HG03108 (cell line): ENCODE measurements at regions not wholly inside any gene's neighbourhood (a gene's known extent, or its start where the extent isn't known, plus 50 kb on each side); places are given as distances from the start of the nearest gene placed in this dataset.
"Not testable (repeated sequence)": the region's sequence is repeated elsewhere in the genome, so short reads cannot be mapped to it uniquely, and the experiment has no call there.

ENCODE experiments used
- ATAC-seq: cut with Tn5 transposase; IDR thresholded peaks from one replicate; pipeline ENCODE4 v1.9.1; 2021; ENCODE audit warnings: moderate library complexity; ENCODE audit not compliant: unreplicated experiment

- ATAC-seq = no peak
These were observed 66.0 kb upstream of the VIPR2 start for GRCh38 chr7:159210581-159211235.

GRCh38 chr7:159209429-159209828, 64.8 kb upstream of the VIPR2 start:
- no peak for ATAC-seq

GRCh38 chr7:159207951-159208350, 63.3 kb upstream of the VIPR2 start:
- no peak for ATAC-seq

GRCh38 chr7:159207393-159207792, 62.7 kb upstream of the VIPR2 start:
- no peak for ATAC-seq

DNA sequence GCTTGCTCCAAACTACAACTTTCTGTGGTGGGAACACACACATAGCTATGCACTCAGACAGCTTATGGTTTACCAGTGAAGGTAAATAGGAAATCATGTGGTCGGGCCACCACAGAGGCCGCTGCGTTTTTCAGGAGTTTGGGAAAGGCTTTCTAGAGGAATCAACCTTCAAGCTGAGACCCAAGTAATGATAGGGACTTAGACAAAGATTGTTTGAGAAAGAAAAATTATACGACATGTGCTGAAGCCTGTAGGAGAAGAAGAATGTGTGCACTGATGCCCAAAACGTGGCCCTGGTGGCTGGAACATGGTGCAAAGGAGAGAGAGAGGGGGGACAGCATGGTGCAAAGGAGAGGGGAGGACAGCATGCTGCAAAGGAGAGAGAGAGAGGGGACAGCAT, 61.2 kb upstream of the VIPR2 start:
- ATAC-seq = no peak

DNA sequence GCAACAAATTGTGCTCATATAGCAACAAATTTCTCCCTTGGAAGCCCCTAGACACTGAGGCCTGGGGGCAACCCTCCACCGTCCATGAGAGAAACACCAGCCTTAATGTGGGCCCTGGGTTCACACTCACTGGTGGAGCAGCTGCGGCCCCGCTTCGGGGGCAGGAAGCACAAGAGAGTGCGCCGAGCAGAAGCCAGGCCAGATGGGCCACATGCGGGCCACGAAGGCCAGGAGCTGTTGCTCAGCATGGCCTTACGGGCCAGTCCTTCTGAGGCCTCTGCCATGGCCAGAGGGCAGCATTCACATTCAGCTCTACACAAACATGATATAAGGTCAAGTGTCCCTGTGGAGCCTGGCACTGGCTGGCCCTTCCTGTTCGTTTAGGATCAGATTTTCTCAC, 60.0 kb upstream of the VIPR2 start:
- ATAC-seq = no peak

- ATAC-seq = not testable (repeated sequence)
These were observed 58.6 kb upstream of the VIPR2 start for GRCh38 chr7:159203253-159203652.

GRCh38 chr7:159201722-159202330, 57.2 kb upstream of the VIPR2 start:
- no peak for ATAC-seq

DNA sequence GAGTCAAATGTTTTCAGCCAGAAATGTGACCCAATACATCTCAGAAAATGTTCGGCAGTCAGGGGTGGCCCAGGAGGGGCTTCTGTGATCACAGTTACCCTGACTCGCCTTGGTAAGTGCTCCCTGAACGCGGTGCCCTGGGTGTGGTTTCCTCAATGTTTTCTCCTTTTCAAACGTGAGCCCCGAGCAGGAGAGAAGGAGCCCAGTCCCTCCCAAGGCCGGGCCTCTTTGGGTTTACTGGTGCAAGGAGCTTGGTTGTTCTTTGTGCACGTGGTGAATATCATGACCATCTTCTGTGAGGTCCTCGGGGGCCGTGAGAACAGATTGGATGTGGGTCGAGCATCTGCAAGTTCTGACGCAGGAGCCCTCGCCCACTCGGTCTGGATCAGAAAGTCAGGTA, 55.8 kb upstream of the VIPR2 start:
- no peak for ATAC-seq

- ATAC-seq = no peak
These were observed 53.5 kb upstream of the VIPR2 start for GRCh38 chr7:159198016-159198724.

- ATAC-seq = peak; percentile 57
These were observed 52.7 kb upstream of the VIPR2 start for GRCh38 chr7:159197066-159197975.

GRCh38 chr7:159196584-159196983, 51.9 kb upstream of the VIPR2 start:
- no peak for ATAC-seq

GRCh38 chr7:159195946-159196345, 51.3 kb upstream of the VIPR2 start:
- ATAC-seq = no peak
